ENCODE measurements at regions not wholly inside any gene's neighbourhood (a gene's known extent, or its start where the extent isn't known, plus 50 kb on each side); places are given as distances from the start of the nearest gene placed in this dataset.

GRCh38 chr5:91898898-91899297 is 515.8 kb upstream of the ARRDC3 start:
- TF ChIP-seq CTCF (IDR thresholded peaks at IDR 0.05) (no peak), POLR2A (IDR thresholded peaks at IDR 0.05) (no peak)
